ENCODE measurements at regions not wholly inside any gene's neighbourhood (a gene's known extent, or its start where the extent isn't known, plus 50 kb on each side); places are given as distances from the start of the nearest gene placed in this dataset.

GRCh38 chr15:95470997-95471689, 859.4 kb upstream of the NR2F2 start:
- TF ChIP-seq EZH2phosphoT487 (IDR thresholded peaks at IDR 0.05; ENCODE audit: insufficient read depth, low read depth) (no peak), EZH2 (IDR thresholded peaks at IDR 0.05; ENCODE audit: insufficient read depth, poor library complexity, severe bottlenecking) (no peak)
- Histone ChIP-seq H3K36me3 (ENCODE audit: low read depth) (no peaks in the 10 kb centered on the region), H3K4me2 (ENCODE audit: unreplicated experiment) (no peak overlapping the region), H3K27me3 (replicated peaks; ENCODE audit: insufficient read depth) (0 out of 2 replicates have a peak, but pooled peaks cover 4% of the 10 kb centered on the region), H3K27ac (no peak overlapping the region), H3K4me3 (no peak overlapping the region), H3F3A (ENCODE audit: insufficient read depth) (no peaks in the 10 kb centered on the region), H3K4me1 (ENCODE audit: insufficient read depth) (no peaks in the 10 kb centered on the region), H3K9me3 (ENCODE audit: low read depth) (no peaks in the 10 kb centered on the region), H2AFZ (no peak overlapping the region), H3K9me2 (ENCODE audit: insufficient read depth) (no peaks in the 10 kb centered on the region), H3K79me2 (ENCODE audit: insufficient read depth) (no peaks in the 10 kb centered on the region), H3K9ac (no peak overlapping the region), H4K20me1 (ENCODE audit: insufficient read depth) (no peaks in the 10 kb centered on the region)
- 62 to 70% methylated on average over 4 of the region's 4 CpGs for WGBS, 2 experiments (ENCODE audit: low coverage in 1 of 2, low lambda C conversion rate in 2 of 2, missing lambda C conversion rate in 2 of 2)
- in situ Hi-C loops (cut with MboI), result no loop called here
- DNase-seq, result no peak

DNA sequence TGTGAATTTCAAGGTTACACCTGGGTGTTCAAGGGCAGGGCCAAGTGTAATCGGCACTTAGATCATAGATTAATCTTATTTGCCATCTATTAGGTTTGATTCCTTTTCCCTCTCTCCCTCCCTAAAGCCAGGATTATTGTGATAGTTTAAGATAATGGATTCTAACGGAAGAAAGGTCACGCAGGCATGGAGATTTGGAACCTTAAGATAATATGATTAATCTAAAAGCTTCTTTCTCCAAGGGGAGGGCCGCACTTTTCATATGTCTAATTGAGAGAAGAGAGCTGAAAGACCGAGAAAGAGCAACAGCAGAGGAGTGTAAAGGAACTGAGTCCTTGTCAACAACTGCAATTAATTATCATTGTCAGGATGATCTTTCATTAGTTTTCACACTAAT, 858.8 kb upstream of the NR2F2 start:
- no peak overlapping the region for H2AFZ ChIP-seq
- no peak for DNase-seq
- H4K20me1 ChIP-seq (ENCODE audit: insufficient read depth), result no peaks in the 10 kb centered on the region
- H3K9me2 ChIP-seq (ENCODE audit: insufficient read depth), result no peaks in the 10 kb centered on the region
- no peak overlapping the region for H3K27ac ChIP-seq
- H3K79me2 ChIP-seq (ENCODE audit: insufficient read depth), result no peaks in the 10 kb centered on the region
- H3K36me3 ChIP-seq (ENCODE audit: low read depth), result no peaks in the 10 kb centered on the region
- 0 out of 2 replicates have a peak, but pooled peaks cover 4% of the 10 kb centered on the region for H3K27me3 ChIP-seq (replicated peaks; ENCODE audit: insufficient read depth)
- H3K4me1 ChIP-seq (ENCODE audit: insufficient read depth), result no peaks in the 10 kb centered on the region
- no peak overlapping the region for H3K4me3 ChIP-seq
- H3K9me3 ChIP-seq (ENCODE audit: low read depth), result no peaks in the 10 kb centered on the region
- in situ Hi-C loops (cut with MboI), result no loop called here
- H3K4me2 ChIP-seq (ENCODE audit: unreplicated experiment), result no peak overlapping the region
- H3K9ac ChIP-seq, result no peak overlapping the region
- no peak for TF ChIP-seq EZH2 (IDR thresholded peaks at IDR 0.05; ENCODE audit: insufficient read depth, poor library complexity, severe bottlenecking)
- TF ChIP-seq EZH2phosphoT487 (IDR thresholded peaks at IDR 0.05; ENCODE audit: insufficient read depth, low read depth), result no peak
- 65 to 69% methylated on average over 5 of the region's 5 CpGs for WGBS, 2 experiments (ENCODE audit: low coverage in 1 of 2, low lambda C conversion rate in 2 of 2, missing lambda C conversion rate in 2 of 2)
- H3F3A ChIP-seq (ENCODE audit: insufficient read depth), result no peaks in the 10 kb centered on the region

- H3K27ac ChIP-seq, result no peak overlapping the region
- H3K4me3 ChIP-seq, result no peak overlapping the region
- WGBS, 2 experiments (ENCODE audit: low coverage in 1 of 2, low lambda C conversion rate in 2 of 2, missing lambda C conversion rate in 2 of 2), result 69 to 71% methylated on average over 5 of the region's 5 CpGs
- no peak overlapping the region for H3K4me2 ChIP-seq (ENCODE audit: unreplicated experiment)
- no peaks in the 10 kb centered on the region for H3K36me3 ChIP-seq (ENCODE audit: low read depth)
- no peaks in the 10 kb centered on the region for H3K79me2 ChIP-seq (ENCODE audit: insufficient read depth)
- H3K9me2 ChIP-seq (ENCODE audit: insufficient read depth), result no peaks in the 10 kb centered on the region
- H4K20me1 ChIP-seq (ENCODE audit: insufficient read depth), result no peaks in the 10 kb centered on the region
- no peaks in the 10 kb centered on the region for H3F3A ChIP-seq (ENCODE audit: insufficient read depth)
- no peaks in the 10 kb centered on the region for H3K4me1 ChIP-seq (ENCODE audit: insufficient read depth)
- no peaks in the 10 kb centered on the region for H3K27me3 ChIP-seq (replicated peaks; ENCODE audit: insufficient read depth)
- in situ Hi-C loops (cut with MboI), result no loop called here
- TF ChIP-seq EZH2phosphoT487 (IDR thresholded peaks at IDR 0.05; ENCODE audit: insufficient read depth, low read depth) (no peak), EZH2 (IDR thresholded peaks at IDR 0.05; ENCODE audit: insufficient read depth, poor library complexity, severe bottlenecking) (no peak)
- H3K9ac ChIP-seq, result no peak overlapping the region
- no peak overlapping the region for H2AFZ ChIP-seq
- DNase-seq, result no peak
- no peaks in the 10 kb centered on the region for H3K9me3 ChIP-seq (ENCODE audit: low read depth)
Measured at GRCh38 chr15:95475067-95475466, 855.4 kb upstream of the NR2F2 start.

- WGBS, 2 experiments (ENCODE audit: low coverage in 1 of 2, low lambda C conversion rate in 2 of 2, missing lambda C conversion rate in 2 of 2), result 55 to 61% methylated on average over 3 of the region's 3 CpGs
- Histone ChIP-seq H3K9ac (no peak overlapping the region), H2AFZ (no peak overlapping the region), H3K4me2 (ENCODE audit: unreplicated experiment) (no peak overlapping the region), H3K27me3 (replicated peaks; ENCODE audit: insufficient read depth) (no peaks in the 10 kb centered on the region), H3F3A (ENCODE audit: insufficient read depth) (no peaks in the 10 kb centered on the region), H3K9me2 (ENCODE audit: insufficient read depth) (no peaks in the 10 kb centered on the region), H3K27ac (no peak overlapping the region), H3K36me3 (ENCODE audit: low read depth) (no peaks in the 10 kb centered on the region), H4K20me1 (ENCODE audit: insufficient read depth) (no peaks in the 10 kb centered on the region), H3K4me1 (ENCODE audit: insufficient read depth) (no peaks in the 10 kb centered on the region), H3K79me2 (ENCODE audit: insufficient read depth) (no peaks in the 10 kb centered on the region), H3K4me3 (no peak overlapping the region), H3K9me3 (ENCODE audit: low read depth) (no peaks in the 10 kb centered on the region)
- TF ChIP-seq EZH2phosphoT487 (IDR thresholded peaks at IDR 0.05; ENCODE audit: insufficient read depth, low read depth) (no peak), EZH2 (IDR thresholded peaks at IDR 0.05; ENCODE audit: insufficient read depth, poor library complexity, severe bottlenecking) (no peak)
- no peak for DNase-seq
- in situ Hi-C loops (cut with MboI), result no loop called here
Measured at GRCh38 chr15:95479308-95479707, 851.2 kb upstream of the NR2F2 start.

DNA sequence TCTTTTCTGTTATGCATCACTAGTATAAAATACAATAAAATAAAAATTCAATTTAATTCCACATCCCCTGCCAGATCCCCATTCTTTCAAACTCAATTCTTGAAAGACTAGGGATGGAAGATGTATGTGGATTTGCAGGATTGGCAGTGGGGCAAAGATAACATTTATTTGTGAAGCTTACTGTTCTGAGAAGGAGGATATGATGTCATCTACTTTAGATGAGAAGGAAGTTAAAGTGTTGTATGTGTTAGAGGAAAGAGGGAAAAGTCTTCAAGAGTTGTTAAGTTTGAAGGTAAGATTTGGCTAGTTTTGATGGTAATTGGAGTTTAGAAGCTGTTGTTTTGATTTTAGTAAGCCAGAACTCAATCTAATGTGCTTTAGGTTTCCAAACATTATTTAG, 845.1 kb upstream of the NR2F2 start:
- Histone ChIP-seq H3K79me2 (ENCODE audit: insufficient read depth) (no peaks in the 10 kb centered on the region), H3K9me3 (ENCODE audit: low read depth) (no peaks in the 10 kb centered on the region), H3K36me3 (ENCODE audit: low read depth) (no peaks in the 10 kb centered on the region), H2AFZ (no peak overlapping the region), H3K9ac (no peak overlapping the region), H3K27ac (no peak overlapping the region), H3K4me1 (ENCODE audit: insufficient read depth) (no peaks in the 10 kb centered on the region), H3K4me2 (ENCODE audit: unreplicated experiment) (no peak overlapping the region), H3K4me3 (no peak overlapping the region), H3K27me3 (replicated peaks; ENCODE audit: insufficient read depth) (no peaks in the 10 kb centered on the region), H3F3A (ENCODE audit: insufficient read depth) (no peaks in the 10 kb centered on the region), H4K20me1 (ENCODE audit: insufficient read depth) (no peaks in the 10 kb centered on the region), H3K9me2 (ENCODE audit: insufficient read depth) (no peaks in the 10 kb centered on the region)
- TF ChIP-seq EZH2 (IDR thresholded peaks at IDR 0.05; ENCODE audit: insufficient read depth, poor library complexity, severe bottlenecking) (no peak), EZH2phosphoT487 (IDR thresholded peaks at IDR 0.05; ENCODE audit: insufficient read depth, low read depth) (no peak)
- no peak for DNase-seq
- in situ Hi-C loops (cut with MboI), result no loop called here

Measured in GM23248 (cell line).